ENCODE measurements at regions not wholly inside any gene's neighbourhood (a gene's known extent, or its start where the extent isn't known, plus 50 kb on each side); places are given as distances from the start of the nearest gene placed in this dataset.
"Not testable (repeated sequence)": the region's sequence is repeated elsewhere in the genome, so short reads cannot be mapped to it uniquely, and the experiment has no call there.

GRCh38 chr15:59904450-59905135 is 99.5 kb upstream of the FOXB1 start:
- Histone ChIP-seq H3K27ac (no peak overlapping the region), H3K4me3 (no peak overlapping the region)

- Histone ChIP-seq H3K27ac (no peak overlapping the region), H3K4me3 (no peak overlapping the region)
Measured at GRCh38 chr15:59896663-59897074, 107.4 kb upstream of the FOXB1 start.

GRCh38 chr15:59894835-59895234 is 109.3 kb upstream of the FOXB1 start:
- no peak overlapping the region for H3K4me3 ChIP-seq
- H3K27ac ChIP-seq, result no peak overlapping the region

- Histone ChIP-seq H3K4me3 (no peak overlapping the region), H3K27ac (no peak overlapping the region)
Measured at GRCh38 chr15:59892985-59893384, 111.1 kb upstream of the FOXB1 start.

- not testable (repeated sequence) for H3K27ac ChIP-seq, H3K4me3 ChIP-seq
Measured at GRCh38 chr15:59887870-59888269, 116.2 kb upstream of the FOXB1 start.

- H3K4me3 ChIP-seq, result no peak overlapping the region
Measured at GRCh38 chr15:59887211-59887610, 116.9 kb upstream of the FOXB1 start.

GRCh38 chr15:59886441-59886840 is 117.7 kb upstream of the FOXB1 start:
- Histone ChIP-seq H3K4me3 (no peak overlapping the region), H3K27ac (no peak overlapping the region)

More at GRCh38 chr15:59887211-59887610, 116.9 kb upstream of the FOXB1 start:
- no peak overlapping the region for H3K27ac ChIP-seq

GRCh38 chr15:59885832-59886231 is 118.3 kb upstream of the FOXB1 start:
- no peak overlapping the region for H3K4me3 ChIP-seq
- H3K27ac ChIP-seq, result no peak overlapping the region

GRCh38 chr15:59879506-59880265 is 124.4 kb upstream of the FOXB1 start:
- Histone ChIP-seq H3K27ac (peak overlapping the region in 1 of 21 experiments; percentile 16), H3K4me3 (no peak overlapping the region)

GRCh38 chr15:59876140-59876539 is 128.0 kb upstream of the FOXB1 start:
- Histone ChIP-seq H3K27ac (no peak overlapping the region), H3K4me3 (no peak overlapping the region)

GRCh38 chr15:59873644-59874272 is 130.4 kb upstream of the FOXB1 start:
- Histone ChIP-seq H3K27ac (no peak overlapping the region), H3K4me3 (no peak overlapping the region)

- Histone ChIP-seq H3K4me3 (no peak overlapping the region), H3K27ac (no peak overlapping the region)
Measured at GRCh38 chr15:59867086-59867855, 136.8 kb upstream of the FOXB1 start.

- H3K27ac ChIP-seq, result no peak overlapping the region
- H3K4me3 ChIP-seq, result no peak overlapping the region
Measured at GRCh38 chr15:59866642-59867041, 137.5 kb upstream of the FOXB1 start.

GRCh38 chr15:59862191-59863155 is 141.6 kb upstream of the FOXB1 start:
- no peak overlapping the region for H3K4me3 ChIP-seq
- no peak overlapping the region for H3K27ac ChIP-seq

GRCh38 chr15:59847968-59848367 is 156.1 kb upstream of the FOXB1 start:
- Histone ChIP-seq H3K27ac (no peak overlapping the region), H3K4me3 (no peak overlapping the region)

- Histone ChIP-seq H3K27ac (no peak overlapping the region), H3K4me3 (no peak overlapping the region)
Measured at GRCh38 chr15:59845942-59846499, 156.9 kb upstream of the BNIP2 start.

- Histone ChIP-seq H3K4me3 (no peak overlapping the region), H3K27ac (no peak overlapping the region)
Measured at GRCh38 chr15:59843609-59844008, 154.5 kb upstream of the BNIP2 start.

GRCh38 chr15:59841036-59841435 is 151.9 kb upstream of the BNIP2 start:
- no peak overlapping the region for H3K27ac ChIP-seq
- H3K4me3 ChIP-seq, result no peak overlapping the region

- no peak overlapping the region for H3K27ac ChIP-seq
- H3K4me3 ChIP-seq, result no peak overlapping the region
Measured at GRCh38 chr15:59839906-59840305, 150.8 kb upstream of the BNIP2 start.
